Activated CD8-positive, alpha-beta T cell treated with anti-CD3 and anti-CD28 coated beads, Interleukin-2, amount 10 ng/mL, durations not matched to agents 7 days and 5 days (primary cell): ENCODE measurements at regions not wholly inside any gene's neighbourhood (a gene's known extent, or its start where the extent isn't known, plus 50 kb on each side); places are given as distances from the start of the nearest gene placed in this dataset.

Source experiments
- ATAC-seq: fragments of 150-1000 bp; cut with Tn5 transposase; one replicate; pipeline ENCODE4 v1.10.0; 2021; ENCODE audit warnings: moderate library complexity
- CTCF ChIA-PET: fragments of 350-600 bp; sonication (Branson Sonifier 250); formaldehyde crosslinking; loops from one replicate; lab custom pipeline; 2021; ENCODE audit warnings: antibody characterized with exemption; lab: Charles Lee
- POLR2A ChIA-PET: fragments of 350-600 bp; sonication (Branson Sonifier 250); formaldehyde crosslinking; loops from one replicate; lab custom pipeline; 2021; ENCODE audit warnings: antibody characterized with exemption; lab: Charles Lee
- DNase-seq: peaks from one replicate; pipeline ENCODE4 v3.0.0-alpha.2; 2020
- H3K27ac Mint-ChIP-seq: one replicate; pipeline ENCODE4 v1.8.0; 2021; ENCODE audit warnings: mild to moderate bottlenecking, mixed read lengths
- H3K27me3 Mint-ChIP-seq: one replicate; pipeline ENCODE4 v1.8.0; 2021; ENCODE audit warnings: low read depth, mixed read lengths
- H3K36me3 Mint-ChIP-seq: one replicate; pipeline ENCODE4 v1.8.0; 2021; ENCODE audit warnings: low read depth, mixed read lengths
- H3K4me1 Mint-ChIP-seq: one replicate; pipeline ENCODE4 v1.8.0; 2021; ENCODE audit warnings: low read depth, mixed read lengths
- H3K4me3 Mint-ChIP-seq: one replicate; pipeline ENCODE4 v1.8.0; 2021; ENCODE audit warnings: mild to moderate bottlenecking, mixed read lengths
- H3K9me3 Mint-ChIP-seq: one replicate; pipeline ENCODE4 v1.8.0; 2022; ENCODE audit warnings: mixed read lengths; ENCODE audit not compliant: insufficient read depth

GRCh38 chr4:73685052-73685451 lies 55.3 kb upstream of the CXCL8 start:
- no peaks in the 10 kb centered on the region for H3K9me3 Mint-ChIP-seq
- CTCF ChIA-PET = no interaction called here
- no peaks in the 10 kb centered on the region for H3K36me3 Mint-ChIP-seq
- DNase-seq = no peak
- no peak overlapping the region for H3K4me3 Mint-ChIP-seq
- ATAC-seq = no peak
- H3K27me3 Mint-ChIP-seq = no peaks in the 10 kb centered on the region
- POLR2A ChIA-PET = no interaction called here
- no peaks in the 10 kb centered on the region for H3K4me1 Mint-ChIP-seq
- H3K27ac Mint-ChIP-seq = no peak overlapping the region

GRCh38 chr4:73687421-73687820 lies 52.9 kb upstream of the CXCL8 start:
- no peaks in the 10 kb centered on the region for H3K27me3 Mint-ChIP-seq
- H3K4me1 Mint-ChIP-seq = no peaks in the 10 kb centered on the region
- no peak for DNase-seq
- no peaks in the 10 kb centered on the region for H3K9me3 Mint-ChIP-seq
- H3K36me3 Mint-ChIP-seq = no peaks in the 10 kb centered on the region
- no peak for ATAC-seq
- no peak overlapping the region for H3K4me3 Mint-ChIP-seq
- H3K27ac Mint-ChIP-seq = no peak overlapping the region
- ChIA-PET CTCF (no interaction called here), POLR2A (no interaction called here)

GRCh38 chr4:73690051-73690738 lies 50.2 kb upstream of the CXCL8 start:
- ATAC-seq (no peak), DNase-seq (no peak)
- no peaks in the 10 kb centered on the region for H3K36me3 Mint-ChIP-seq
- no peak overlapping the region for H3K27ac Mint-ChIP-seq
- no peaks in the 10 kb centered on the region for H3K9me3 Mint-ChIP-seq
- H3K4me3 Mint-ChIP-seq = no peak overlapping the region
- no peaks in the 10 kb centered on the region for H3K27me3 Mint-ChIP-seq
- H3K4me1 Mint-ChIP-seq = no peaks in the 10 kb centered on the region
- POLR2A ChIA-PET = no interaction called here
- CTCF ChIA-PET = no interaction called here
